Activated T-helper 1 cell treated with anti-CD3 and anti-CD28 coated beads, Interleukin-2, amount 50 U/mL, for 16 hours (primary cell): ENCODE measurements at regions not wholly inside any gene's neighbourhood (a gene's known extent, or its start where the extent isn't known, plus 50 kb on each side); places are given as distances from the start of the nearest gene placed in this dataset.
A peak's percentile ranks its signal among the peaks of the same experiment; 100 is the strongest.
"Not testable (repeated sequence)": the region's sequence is repeated elsewhere in the genome, so short reads cannot be mapped to it uniquely, and the experiment has no call there.

Source experiments
- DNase-seq, 2 donors: peaks; one replicate each; pipeline ENCODE4 v3.0.0-alpha.2; 2020; ENCODE audit warnings: low read depth in 1 of 2, low spot score in 1 of 2

DNA sequence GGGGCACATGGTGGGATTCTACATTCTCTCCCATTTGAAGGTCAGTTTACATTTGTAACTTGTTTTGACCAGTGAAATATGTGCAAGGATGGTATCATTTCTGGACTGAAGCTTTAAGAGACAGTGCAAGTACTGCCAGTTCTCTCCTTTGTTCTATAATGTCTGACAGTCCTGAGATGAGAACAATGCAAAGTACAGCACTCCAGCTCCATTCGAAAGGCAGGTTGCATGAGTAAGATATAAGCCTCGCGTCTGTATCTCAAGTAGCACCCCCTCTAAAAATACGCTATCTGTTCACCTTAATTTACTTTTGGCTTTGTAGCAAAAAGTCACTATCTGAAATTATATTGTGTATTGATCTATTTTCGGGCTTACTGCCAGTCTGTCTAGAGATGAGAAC, 1122.2 kb upstream of the TMEM132C start:
- no peak for DNase-seq

DNA sequence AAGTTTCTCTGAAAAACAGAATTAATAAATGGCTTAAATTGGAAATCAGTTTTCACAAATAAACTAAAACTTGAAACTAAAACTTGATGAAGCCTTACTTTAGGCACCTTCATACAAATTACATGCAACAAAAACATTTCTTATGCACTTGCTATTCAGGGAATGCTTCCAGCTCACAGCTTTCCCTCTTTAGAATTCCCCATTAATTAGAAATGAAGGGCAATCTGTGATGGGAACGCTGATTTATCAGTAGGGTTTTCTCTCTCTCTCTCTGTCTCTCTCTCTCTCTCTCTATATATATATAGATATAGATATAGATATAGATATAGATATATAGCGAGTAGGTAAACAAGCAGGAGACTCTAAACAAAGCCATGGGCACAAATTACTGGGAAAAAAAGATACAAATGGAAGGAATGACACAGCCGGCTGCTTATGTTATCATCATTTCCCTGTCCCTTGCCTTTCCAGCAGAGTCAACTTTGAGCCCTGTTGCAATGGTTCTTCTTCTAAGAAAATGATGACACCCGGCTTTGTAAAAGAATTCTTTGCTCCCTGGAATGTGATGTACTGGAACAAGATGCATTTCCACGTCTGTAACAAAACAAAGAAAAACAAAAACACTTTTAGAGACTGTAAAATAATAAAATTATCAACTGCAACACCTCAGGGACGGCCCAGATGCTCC, 1121.6 kb upstream of the TMEM132C start:
- no peak for DNase-seq

GRCh38 chr12:127145929-127146789, 1120.8 kb upstream of the TMEM132C start:
- DNase-seq: peak; percentile 20 to 67

GRCh38 chr12:127146991-127147718, 1119.8 kb upstream of the TMEM132C start:
- no peak for DNase-seq

- DNase-seq: no peak
These were observed 1119.2 kb upstream of the TMEM132C start for GRCh38 chr12:127147724-127148123.

DNA sequence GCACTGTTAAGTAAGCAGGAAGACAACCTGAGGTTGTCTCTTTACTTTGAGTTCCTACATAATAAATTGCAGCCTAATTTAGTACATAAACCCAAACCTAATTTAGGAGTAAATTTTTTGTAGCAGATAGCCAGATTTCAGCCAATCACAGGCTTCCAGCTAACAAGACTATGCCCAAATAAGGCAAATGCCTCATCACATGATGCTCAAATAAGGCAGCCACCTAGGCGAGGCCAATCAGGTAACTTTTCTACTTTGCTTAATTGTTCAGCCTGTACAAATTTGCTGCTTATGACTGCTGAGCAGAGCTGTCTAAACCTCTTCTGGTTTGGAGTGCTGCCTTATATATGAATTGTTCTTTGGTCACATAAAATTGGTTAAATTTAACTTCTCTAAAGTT, 1118.7 kb upstream of the TMEM132C start:
- DNase-seq: no peak

DNA sequence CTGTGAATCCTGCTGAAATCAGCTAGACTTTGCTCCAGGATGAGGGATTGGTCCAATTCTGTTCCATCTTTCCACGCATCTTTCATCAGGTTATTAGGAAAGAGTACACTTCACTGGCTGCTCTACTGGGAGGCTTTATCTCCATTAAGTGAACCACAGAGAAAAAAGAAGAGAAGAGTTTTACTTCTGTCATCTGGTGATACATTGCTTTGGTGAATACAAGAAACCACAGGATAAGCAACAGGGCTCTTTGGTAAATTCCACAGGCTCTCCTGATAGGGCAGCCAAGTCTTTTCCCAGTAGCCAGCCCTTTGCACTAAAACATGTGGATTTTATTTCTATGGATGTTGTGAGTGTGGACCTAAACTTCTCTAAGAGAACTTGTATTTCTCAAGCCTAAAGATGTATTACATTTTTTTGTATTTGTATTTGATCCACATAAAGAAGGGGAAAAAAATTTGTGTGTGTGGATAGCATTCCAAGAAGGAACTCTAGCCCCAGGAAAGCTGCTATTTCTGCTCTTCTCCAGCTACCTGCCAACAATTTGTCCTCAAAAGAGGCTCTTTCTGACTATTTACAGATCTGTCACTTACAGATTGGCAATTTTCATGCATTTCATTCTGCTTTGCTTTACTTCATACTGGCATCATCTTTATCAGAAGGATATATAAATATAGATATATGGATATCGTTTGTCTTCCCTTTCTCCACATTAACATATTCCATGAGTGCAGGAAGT, 1117.6 kb upstream of the TMEM132C start:
- DNase-seq: no peak

GRCh38 chr12:127150028-127150427, 1116.9 kb upstream of the TMEM132C start:
- DNase-seq: no peak

- no peak for DNase-seq
These were observed 1116.5 kb upstream of the TMEM132C start for GRCh38 chr12:127150479-127150878.

GRCh38 chr12:127150956-127151355, 1116.0 kb upstream of the TMEM132C start:
- no peak for DNase-seq

GRCh38 chr12:127153996-127154395, 1113.0 kb upstream of the TMEM132C start:
- DNase-seq: no peak

DNA sequence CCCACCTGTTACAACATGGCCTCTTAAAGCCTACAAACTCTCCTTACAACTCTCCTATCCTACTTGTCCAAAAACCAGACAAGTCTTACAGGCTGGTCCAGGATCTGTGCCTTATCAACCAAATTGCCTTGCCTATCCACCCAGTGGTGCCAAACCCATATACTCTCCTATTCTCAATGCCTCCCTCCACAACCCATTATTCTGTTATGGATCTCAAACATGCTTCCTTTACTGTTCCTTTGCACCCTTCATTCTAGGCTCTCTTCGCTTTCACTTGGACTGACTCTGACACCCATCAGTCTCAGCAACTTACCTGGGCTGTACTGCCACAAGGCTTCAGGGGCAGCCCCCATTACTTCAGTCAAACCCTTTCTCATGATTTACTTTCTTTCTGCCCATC, 1112.1 kb upstream of the TMEM132C start:
- DNase-seq: not testable (repeated sequence)

GRCh38 chr12:127155935-127156619, 1110.9 kb upstream of the TMEM132C start:
- DNase-seq: not testable (repeated sequence)

- DNase-seq: not testable (repeated sequence)
These were observed 1109.2 kb upstream of the TMEM132C start for GRCh38 chr12:127157501-127158366.

- no peak for DNase-seq
These were observed 1108.4 kb upstream of the TMEM132C start for GRCh38 chr12:127158385-127159061.

DNA sequence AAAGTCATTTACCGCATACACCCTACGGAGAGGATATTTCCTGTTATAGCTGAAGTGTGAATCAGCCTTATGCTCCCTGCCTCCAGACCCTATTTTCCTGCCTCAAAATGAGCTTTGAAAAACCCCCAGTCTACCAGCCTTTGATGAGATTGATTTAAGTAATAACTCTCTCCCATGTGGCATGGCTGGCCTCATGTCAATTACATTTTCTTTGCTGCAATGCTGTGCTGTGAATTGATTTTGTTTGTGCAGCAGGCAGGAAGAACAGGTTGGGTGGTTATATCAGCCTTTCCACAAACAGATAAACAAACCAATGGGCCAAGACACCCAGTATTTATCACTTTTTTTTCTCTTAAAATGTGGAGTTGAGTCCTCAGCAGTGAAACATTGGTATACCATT, 1105.5 kb upstream of the TMEM132C start:
- no peak for DNase-seq

- no peak for DNase-seq
These were observed 1104.7 kb upstream of the TMEM132C start for GRCh38 chr12:127162307-127162706.

DNA sequence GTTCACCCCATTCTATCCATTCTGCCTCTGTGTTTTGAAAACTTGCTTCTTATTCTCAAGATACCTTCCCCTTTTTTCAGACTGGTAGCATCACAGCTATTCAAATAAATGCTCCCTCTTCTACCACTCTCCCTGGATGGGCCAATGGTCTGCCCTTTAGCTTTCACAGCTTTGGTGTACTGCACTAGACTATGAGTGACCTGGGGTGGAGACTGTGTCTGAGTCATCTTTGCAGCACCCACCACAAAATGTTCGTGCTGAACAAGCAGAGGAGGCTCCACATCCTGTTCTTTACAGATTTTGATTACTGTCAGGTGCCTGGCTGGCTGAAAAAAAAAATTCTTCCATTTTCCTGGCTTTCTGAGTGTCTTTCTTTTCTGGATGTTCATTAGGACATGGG, 1104.1 kb upstream of the TMEM132C start:
- DNase-seq: peak in 1 of 2 donors; percentile 6
